HG03196 (cell line): ENCODE measurements at regions not wholly inside any gene's neighbourhood (a gene's known extent, or its start where the extent isn't known, plus 50 kb on each side); places are given as distances from the start of the nearest gene placed in this dataset.

ENCODE experiments used
- ATAC-seq: cut with Tn5 transposase; IDR thresholded peaks from one replicate; pipeline ENCODE4 v1.9.1; 2021; ENCODE audit not compliant: unreplicated experiment

DNA sequence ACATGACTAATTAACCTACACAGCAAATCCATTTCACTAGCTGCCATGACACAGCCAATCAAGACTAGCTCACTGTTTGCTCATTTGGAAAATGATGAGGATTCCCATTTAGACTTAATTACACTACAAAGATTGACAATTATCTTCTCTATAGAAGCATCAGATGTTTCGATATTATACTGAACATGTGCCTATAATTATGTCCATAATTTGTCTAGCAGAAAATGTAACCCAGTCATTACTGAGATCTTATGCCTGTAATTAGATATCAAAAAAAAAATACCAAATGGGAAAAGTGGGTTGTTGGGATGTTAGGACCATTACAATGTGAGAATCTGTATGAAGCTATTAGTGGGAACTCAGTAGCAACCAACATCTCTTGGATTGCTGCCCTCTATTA, 344.2 kb upstream of the MCTP2 start:
- ATAC-seq: no peak

GRCh38 chr15:93882779-93883178, 348.6 kb upstream of the MCTP2 start:
- no peak for ATAC-seq

GRCh38 chr15:93882141-93882540, 349.2 kb upstream of the MCTP2 start:
- no peak for ATAC-seq

DNA sequence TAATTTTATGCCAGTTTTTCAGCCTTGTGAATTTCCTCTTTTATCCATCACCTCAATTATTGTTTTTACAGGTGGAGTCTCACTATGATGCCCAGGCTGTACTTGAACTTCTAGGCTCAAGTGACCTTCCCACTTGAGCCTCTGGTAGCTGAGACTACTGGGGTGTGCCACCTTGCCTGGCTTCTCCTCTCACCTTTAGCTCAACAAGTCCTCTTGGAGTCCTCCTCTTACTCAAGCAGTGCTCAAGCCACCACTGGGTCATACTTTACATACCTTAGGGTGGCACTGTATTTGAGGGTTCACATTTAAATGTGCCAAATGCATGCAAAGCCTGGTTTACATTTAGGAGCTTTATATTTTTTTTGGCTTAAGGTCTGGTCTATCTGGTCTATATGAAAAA, 350.1 kb upstream of the MCTP2 start:
- ATAC-seq: no peak

DNA sequence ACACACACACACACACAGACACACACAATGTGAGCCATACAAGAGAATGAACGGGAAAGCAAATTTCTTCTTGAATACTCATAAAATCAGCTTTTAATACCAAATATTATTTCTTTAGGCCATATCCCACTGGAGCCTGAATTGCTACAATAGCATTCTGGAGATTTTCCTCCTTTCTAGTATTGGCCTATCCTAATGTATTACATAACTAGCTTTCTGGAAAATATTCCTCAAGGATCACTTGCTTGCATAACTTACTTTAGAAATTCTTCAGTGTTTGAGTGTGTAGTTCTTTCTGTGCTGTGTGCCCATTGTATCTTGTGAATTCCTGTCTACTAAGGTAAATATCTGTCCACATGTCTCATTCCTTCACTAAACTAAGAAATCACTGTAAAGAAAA, 351.0 kb upstream of the MCTP2 start:
- ATAC-seq: no peak

- ATAC-seq: no peak
Observed at GRCh38 chr15:93870583-93870982, 360.8 kb upstream of the MCTP2 start.

GRCh38 chr15:93866948-93867347, 364.4 kb upstream of the MCTP2 start:
- no peak for ATAC-seq

GRCh38 chr15:93866476-93866875, 364.9 kb upstream of the MCTP2 start:
- no peak for ATAC-seq

DNA sequence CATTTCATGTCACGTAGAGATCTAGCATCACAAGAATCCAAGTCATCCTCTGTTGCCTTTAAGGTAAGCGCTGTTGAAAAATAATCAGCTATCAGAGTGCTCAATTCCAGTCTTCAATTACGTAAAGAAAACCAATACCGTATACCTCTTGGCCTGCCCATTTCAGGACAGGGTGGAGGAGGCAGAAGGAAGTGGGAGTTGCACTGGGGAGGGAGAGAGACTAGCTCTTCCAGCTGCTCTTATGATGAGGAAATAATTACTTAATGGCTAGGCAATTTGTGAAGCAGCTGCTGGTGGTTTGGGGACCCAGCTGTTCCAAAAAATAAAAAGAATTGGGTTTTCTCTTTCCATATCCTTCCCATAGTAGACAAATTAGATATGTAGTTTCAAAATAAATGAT, 365.8 kb upstream of the MCTP2 start:
- ATAC-seq: no peak

GRCh38 chr15:93862791-93863190, 368.6 kb upstream of the MCTP2 start:
- no peak for ATAC-seq

- no peak for ATAC-seq
Observed at GRCh38 chr15:93861956-93862741, 369.2 kb upstream of the MCTP2 start.

DNA sequence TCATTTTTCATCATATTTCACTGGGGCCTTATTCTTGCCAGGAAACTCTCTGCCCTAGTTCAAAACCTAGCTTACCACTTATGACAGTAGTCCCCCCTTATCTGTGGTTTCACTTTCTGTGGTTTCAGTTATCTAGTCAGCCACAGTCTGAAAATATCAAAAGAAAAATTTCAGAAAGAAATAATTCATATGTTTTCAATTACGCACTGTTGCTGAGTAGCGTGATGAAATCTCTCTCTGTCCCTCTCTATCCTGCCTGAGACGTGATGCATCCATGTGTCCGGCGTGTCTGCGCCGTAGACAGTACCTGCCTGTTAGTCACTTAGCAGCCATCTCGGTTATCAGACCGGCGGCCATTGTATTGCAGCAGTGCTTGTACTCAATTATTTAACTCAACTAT, 369.9 kb upstream of the MCTP2 start:
- no peak for ATAC-seq

DNA sequence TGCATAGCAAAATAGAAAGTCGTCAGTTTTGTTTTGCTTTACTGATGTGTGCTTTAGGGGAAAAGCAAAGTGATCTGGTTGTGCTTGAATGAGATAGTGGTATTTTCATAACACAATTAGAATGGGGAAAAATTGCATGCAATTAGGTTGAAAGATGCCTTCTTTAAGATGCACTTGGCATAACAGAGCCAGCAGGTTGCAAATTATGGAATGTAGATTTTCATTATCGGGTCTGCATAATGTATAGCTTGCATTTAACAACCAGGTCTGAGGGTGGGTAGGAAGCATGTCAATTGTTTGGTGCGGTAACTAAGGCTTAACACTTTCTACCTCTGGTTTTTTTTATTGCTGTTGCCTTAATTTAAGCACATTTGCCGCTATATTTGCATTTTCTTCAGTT, 370.7 kb upstream of the MCTP2 start:
- ATAC-seq: no peak

DNA sequence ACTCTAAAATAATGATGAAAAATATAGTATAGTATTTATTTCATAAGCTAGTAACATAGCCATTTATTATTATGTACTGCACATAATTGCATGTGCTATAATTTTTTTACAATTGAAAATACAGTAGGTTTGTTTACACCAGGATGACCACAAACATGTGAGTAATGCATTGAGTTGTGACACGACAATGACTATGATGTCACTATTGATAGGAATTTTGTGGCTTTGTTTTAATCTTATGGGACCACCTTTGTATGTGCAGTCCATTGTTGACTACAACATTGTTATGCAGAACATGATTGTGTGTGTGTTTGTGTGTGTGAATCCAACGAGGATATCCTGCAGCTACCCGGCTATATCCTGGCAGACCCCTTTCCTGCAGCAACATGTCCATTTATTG, 372.2 kb upstream of the MCTP2 start:
- no peak for ATAC-seq

GRCh38 chr15:93855181-93855826, 376.1 kb upstream of the MCTP2 start:
- no peak for ATAC-seq

GRCh38 chr15:93854088-93854487, 377.3 kb upstream of the MCTP2 start:
- no peak for ATAC-seq

DNA sequence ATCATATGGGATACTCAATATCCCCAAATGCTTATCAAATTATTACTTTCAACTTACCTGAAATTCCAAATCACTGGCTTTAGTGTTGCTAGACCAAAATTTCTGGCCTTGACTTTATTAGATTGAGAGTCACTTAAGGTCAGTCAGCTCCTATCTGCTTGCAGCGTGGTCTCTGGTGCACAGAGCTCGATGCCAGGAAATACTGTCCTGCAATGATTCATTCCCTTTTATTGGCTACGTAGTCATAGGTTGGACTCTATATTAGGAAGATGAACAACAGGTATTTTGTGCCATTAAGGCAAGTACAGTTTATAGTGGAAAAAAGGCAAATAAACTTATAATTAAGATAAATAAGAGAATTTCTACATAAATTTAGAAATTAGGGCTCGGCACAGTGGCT, 378.6 kb upstream of the MCTP2 start:
- no peak for ATAC-seq

GRCh38 chr15:93848490-93848889, 382.9 kb upstream of the MCTP2 start:
- no peak for ATAC-seq

- ATAC-seq: no peak
Observed at GRCh38 chr15:93848076-93848475, 383.3 kb upstream of the MCTP2 start.

- ATAC-seq: no peak
Observed at GRCh38 chr15:93846148-93846547, 385.2 kb upstream of the MCTP2 start.

DNA sequence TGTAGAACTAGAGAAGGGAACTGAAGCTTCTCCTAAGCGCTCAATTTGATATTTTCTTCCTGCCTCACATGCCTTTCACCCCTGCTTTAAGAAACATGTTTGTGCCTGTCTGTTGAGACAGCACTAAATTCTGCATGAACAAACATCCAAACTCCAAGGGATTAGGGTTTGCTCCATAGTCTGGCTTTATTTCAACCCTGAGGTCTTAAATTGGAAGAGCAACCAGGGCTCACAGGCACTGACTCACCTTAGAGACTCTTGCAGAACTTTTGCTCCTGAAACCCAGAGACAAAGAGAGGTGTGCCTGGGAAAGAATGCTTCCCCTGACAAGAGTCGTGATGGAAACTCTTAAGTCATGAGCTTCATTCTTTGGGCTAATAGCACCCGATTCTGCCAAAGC, 393.9 kb upstream of the MCTP2 start:
- ATAC-seq: no peak

- ATAC-seq: no peak
Observed at GRCh38 chr15:93835344-93835743, 396.0 kb upstream of the MCTP2 start.

DNA sequence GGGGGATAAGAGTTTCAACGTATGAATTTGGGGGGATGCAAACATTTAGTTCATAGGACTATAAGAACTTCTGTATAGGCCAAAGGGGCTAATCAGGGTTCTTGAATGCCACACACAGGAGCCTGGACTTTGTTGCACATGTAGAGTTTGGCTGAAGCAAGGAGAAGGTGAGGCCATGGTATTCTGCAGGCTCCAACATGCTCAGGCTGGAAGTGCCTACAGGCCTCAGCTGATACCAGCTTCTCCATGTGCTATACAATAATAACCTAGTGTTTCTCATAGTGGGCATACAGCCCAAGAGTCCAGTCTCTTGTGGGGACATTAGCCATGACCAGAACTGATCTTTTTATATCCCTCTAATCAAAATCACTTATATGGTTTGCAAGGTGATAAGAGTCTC, 399.7 kb upstream of the MCTP2 start:
- no peak for ATAC-seq
